Prostate gland (tissue), 2 donors: ENCODE measurements at regions not wholly inside any gene's neighbourhood (a gene's known extent, or its start where the extent isn't known, plus 50 kb on each side); places are given as distances from the start of the nearest gene placed in this dataset.

Experiments
- DNase-seq: peaks from one replicate; pipeline ENCODE4 v3.0.0-alpha.2; 2019; ENCODE audit warnings: low spot score
- H3K27ac ChIP-seq, 2 donors: fragments of 200-600 bp; sonication (generic); 2 replicates each; pipeline ENCODE4 v1.5.1; 2017 to 2019
- H3K27me3 ChIP-seq: fragments of 200-600 bp; sonication (generic); replicated peaks from 2 replicates; pipeline ENCODE4 v1.5.1; 2019; ENCODE audit not compliant: insufficient read depth
- H3K36me3 ChIP-seq, 2 donors: fragments of 200-600 bp; sonication (generic); 1 replicate in 1 of 2; 2 replicates in 1 of 2; pipeline versions ENCODE4 v1.5.1 to v1.8.1; 2017 to 2019
- H3K4me1 ChIP-seq: fragments of 200-600 bp; sonication (generic); replicated peaks from 2 replicates; pipeline ENCODE4 v1.5.1; 2019
- H3K4me3 ChIP-seq, 2 donors: fragments of 200-600 bp; sonication (generic); 2 replicates each; pipeline ENCODE4 v1.5.1; 2017 to 2019
- H3K9me3 ChIP-seq: fragments of 200-600 bp; sonication (generic); 2 replicates; pipeline ENCODE4 v1.5.1; 2017
- POLR2A ChIP-seq: fragments of 450-650 bp; IDR thresholded peaks from one replicate; pipeline ENCODE4 v1.6.1; 2016; ENCODE audit warnings: antibody characterized with exemption, mild to moderate bottlenecking
- POLR2AphosphoS5 ChIP-seq: sonication (generic); formaldehyde crosslinking; IDR thresholded peaks from one replicate; pipeline ENCODE4 v1.6.1; 2017; ENCODE audit warnings: antibody characterized with exemption
- WGBS: methylation state at CpG from one replicate; pipeline ENCODE4 v1.1.5; 2018; 5-methylcytosine and 5-hydroxymethylcytosine counted together
- intact Hi-C: fragments of 100-400 bp; cut with DNase I; formaldehyde crosslinking; loops from one replicate; pipeline ENCODE4 v1.14.2; 2022
- TF ChIP-seq, protein P1 (sequence below), 4 experiments: fragments of 200-600 bp in 2 of 4; fragments of 450-650 bp in 2 of 4; sonication (generic) in 2 of 4; IDR thresholded peaks; 1 replicate in 3 of 4; 2 replicates in 1 of 4; pipeline ENCODE4 v1.5.1; 2016 to 2019; ENCODE audit warnings: antibody characterized with exemption in 4 of 4, mild to moderate bottlenecking in 2 of 4, moderate library complexity in 2 of 4

DNA sequence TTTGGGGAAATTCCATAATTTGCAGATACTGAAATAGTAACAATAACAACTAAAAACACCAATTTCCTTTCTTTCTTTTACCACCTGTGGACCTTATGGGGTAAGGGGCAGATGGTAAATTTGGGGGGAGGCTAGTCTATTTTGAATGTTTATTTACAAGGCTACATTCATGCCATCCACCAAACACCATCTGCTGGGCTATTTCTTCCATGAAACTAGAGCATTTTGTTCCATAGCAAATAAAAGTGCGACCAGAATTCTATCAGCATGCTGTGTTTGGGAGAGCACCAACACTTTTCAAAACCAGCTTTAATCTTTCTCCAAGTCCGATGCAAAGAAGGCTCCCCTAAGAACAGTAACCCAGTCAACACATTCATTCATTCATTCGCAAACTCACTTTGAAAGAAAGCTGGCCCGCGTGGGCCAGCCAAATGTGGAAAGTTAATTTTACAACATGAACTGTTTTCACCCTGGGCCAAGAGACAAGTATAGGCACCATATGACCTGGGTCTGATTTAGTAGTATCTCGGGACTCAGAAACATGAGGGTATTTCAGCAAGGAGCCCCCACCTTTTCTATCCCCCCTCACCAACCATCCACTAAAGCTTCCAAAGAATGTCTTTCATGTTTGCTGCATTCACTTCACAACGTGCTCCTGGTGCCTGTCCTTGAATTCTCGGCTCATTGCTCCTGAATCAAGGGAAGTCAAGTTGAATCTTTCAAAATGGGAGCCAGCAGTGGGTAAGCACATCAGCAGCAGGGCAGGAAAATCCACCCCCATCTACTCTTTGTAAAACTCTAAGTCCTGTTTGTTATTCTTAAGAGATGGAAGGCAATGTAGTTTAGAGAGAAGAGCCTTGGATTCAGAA, 210.6 kb downstream of the C1D start:
- intact Hi-C loops, result no loop called here
- WGBS, result 61% methylated on average over 8 of the region's 8 CpGs

DNA sequence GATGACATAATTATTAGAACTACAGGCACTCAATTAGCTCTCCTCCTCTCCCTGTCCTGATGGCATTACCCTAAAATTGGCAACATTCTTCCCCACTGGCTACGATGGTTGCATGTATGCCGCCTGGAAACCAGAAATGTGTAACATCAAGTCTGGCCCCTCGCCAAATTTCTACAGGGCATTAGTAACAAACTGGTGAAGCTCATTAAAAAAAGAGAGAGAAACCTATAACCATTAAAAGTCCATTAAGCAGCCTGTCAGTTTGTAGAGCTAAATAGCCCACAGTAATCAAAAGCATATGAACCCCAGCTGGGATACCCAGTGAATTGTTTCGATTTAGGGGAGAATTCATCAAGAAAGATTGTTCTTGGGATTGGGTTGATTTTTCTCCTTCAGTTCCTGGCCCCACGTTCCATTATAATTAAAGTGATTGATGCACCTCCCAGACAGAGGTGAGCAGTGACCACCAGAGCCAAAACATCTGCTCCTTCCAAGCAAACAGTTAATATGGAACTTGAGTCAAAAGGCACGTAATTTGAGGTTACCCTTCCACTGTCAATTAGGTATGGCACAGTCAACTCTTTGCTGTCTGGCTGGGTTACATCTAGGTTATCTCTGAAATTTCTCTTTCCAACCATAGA, 208.6 kb downstream of the C1D start:
- Histone ChIP-seq H3K36me3 (no peaks in the 10 kb centered on the region), H3K27me3 (no peaks in the 10 kb centered on the region), H3K9me3 (no peaks in the 10 kb centered on the region), H3K4me3 (no peak overlapping the region), H3K4me1 (no peaks in the 10 kb centered on the region), H3K27ac (no peak overlapping the region)
- TF ChIP-seq POLR2A (no peak), POLR2AphosphoS5 (no peak)
- TF ChIP-seq, protein P1, sequence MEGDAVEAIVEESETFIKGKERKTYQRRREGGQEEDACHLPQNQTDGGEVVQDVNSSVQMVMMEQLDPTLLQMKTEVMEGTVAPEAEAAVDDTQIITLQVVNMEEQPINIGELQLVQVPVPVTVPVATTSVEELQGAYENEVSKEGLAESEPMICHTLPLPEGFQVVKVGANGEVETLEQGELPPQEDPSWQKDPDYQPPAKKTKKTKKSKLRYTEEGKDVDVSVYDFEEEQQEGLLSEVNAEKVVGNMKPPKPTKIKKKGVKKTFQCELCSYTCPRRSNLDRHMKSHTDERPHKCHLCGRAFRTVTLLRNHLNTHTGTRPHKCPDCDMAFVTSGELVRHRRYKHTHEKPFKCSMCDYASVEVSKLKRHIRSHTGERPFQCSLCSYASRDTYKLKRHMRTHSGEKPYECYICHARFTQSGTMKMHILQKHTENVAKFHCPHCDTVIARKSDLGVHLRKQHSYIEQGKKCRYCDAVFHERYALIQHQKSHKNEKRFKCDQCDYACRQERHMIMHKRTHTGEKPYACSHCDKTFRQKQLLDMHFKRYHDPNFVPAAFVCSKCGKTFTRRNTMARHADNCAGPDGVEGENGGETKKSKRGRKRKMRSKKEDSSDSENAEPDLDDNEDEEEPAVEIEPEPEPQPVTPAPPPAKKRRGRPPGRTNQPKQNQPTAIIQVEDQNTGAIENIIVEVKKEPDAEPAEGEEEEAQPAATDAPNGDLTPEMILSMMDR (IDR thresholded peaks at IDR 0.05), result no peak
- intact Hi-C loops, result no loop called here
- WGBS, result 61% methylated on average over 6 of the region's 6 CpGs
- no peak for DNase-seq

More for the DNA sequence above, 210.6 kb downstream of the C1D start:
- H3K9me3 ChIP-seq, result no peaks in the 10 kb centered on the region
- H3K4me3 ChIP-seq, result no peak overlapping the region
- TF ChIP-seq POLR2A (no peak), POLR2AphosphoS5 (no peak)
- TF ChIP-seq, protein P1 (IDR thresholded peaks at IDR 0.05), result no peak
- no peak for DNase-seq
- no peak overlapping the region for H3K27ac ChIP-seq
- H3K36me3 ChIP-seq, result no peaks in the 10 kb centered on the region
- no peaks in the 10 kb centered on the region for H3K27me3 ChIP-seq
- no peaks in the 10 kb centered on the region for H3K4me1 ChIP-seq

DNA sequence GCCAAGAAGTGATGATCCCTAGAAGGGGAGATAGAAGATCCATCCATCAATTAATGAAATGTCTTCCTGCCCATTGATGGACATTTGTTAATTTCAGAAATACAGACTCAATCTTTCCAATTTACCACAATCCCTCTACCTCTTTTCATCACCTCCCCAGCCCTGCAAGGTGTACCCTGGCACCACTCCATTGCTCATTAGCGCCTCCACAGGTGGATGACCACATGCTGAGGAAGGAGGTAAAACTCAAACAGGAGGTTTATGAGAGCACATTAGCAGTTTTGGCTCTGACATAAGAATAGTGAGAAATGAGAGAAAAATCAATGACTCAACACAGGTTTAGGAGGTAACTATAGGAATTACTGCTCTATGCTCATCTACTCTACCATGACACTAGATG, 208.0 kb downstream of the C1D start:
- intact Hi-C loops, result no loop called here
- Histone ChIP-seq H3K4me1 (no peaks in the 10 kb centered on the region), H3K36me3 (no peaks in the 10 kb centered on the region), H3K4me3 (no peak overlapping the region), H3K27me3 (no peaks in the 10 kb centered on the region), H3K27ac (no peak overlapping the region), H3K9me3 (no peaks in the 10 kb centered on the region)
- WGBS, result 83% methylated on average over 1 of the region's 1 CpG
- no peak for DNase-seq
- TF ChIP-seq, protein P1 (IDR thresholded peaks at IDR 0.05), result no peak
- TF ChIP-seq POLR2A (no peak), POLR2AphosphoS5 (no peak)

DNA sequence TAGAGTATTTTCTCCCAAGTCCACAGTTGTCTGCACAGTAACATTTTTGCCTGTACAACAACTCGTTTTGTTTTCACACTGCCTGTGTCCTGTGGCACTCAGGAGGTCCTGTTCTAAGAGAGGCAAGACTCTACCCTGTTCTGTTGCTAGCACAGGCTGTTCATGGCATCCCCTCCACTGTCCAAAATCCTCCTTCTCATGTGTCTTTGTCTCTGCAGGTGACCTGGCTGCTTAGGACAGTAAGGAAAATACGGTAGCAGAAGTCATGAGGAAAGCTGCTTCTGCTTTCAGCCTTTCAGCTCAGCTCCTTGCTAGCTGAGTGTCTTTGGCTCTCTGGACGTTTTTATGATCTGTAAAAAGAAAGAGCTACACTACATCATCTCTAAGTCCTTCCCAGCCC, 205.9 kb downstream of the C1D start:
- Histone ChIP-seq H3K4me3 (no peak overlapping the region), H3K4me1 (no peaks in the 10 kb centered on the region), H3K27ac (no peak overlapping the region), H3K9me3 (no peaks in the 10 kb centered on the region), H3K36me3 (no peaks in the 10 kb centered on the region), H3K27me3 (no peaks in the 10 kb centered on the region)
- intact Hi-C loops, result no loop called here
- WGBS, result 44% methylated on average over 3 of the region's 3 CpGs
- DNase-seq, result no peak
- TF ChIP-seq, protein P1 (IDR thresholded peaks at IDR 0.05), result no peak
- TF ChIP-seq POLR2AphosphoS5 (no peak), POLR2A (no peak)

DNA sequence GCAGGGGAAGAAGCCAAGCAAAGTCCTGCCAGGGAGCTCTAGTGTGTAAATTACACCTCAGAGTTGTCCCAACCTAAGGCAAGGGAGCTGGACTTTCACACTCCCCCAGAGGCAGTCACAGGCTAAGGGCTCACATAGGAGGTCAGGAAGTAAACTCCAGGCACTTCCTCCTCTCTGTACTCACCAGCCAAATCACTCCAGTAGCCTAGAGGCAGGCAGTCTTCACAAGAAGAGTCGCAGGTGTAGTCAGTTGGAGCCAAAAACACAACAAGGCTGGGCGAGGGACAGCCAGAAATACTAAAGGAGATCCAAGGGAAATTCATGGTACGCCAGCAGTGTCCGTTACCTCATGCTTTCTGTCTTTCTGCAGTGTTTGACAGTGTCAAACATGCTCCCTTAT, 205.0 kb downstream of the C1D start:
- intact Hi-C loops, result no loop called here
- Histone ChIP-seq H3K4me1 (no peaks in the 10 kb centered on the region), H3K36me3 (no peaks in the 10 kb centered on the region), H3K27ac (no peak overlapping the region), H3K4me3 (no peak overlapping the region), H3K27me3 (no peaks in the 10 kb centered on the region), H3K9me3 (no peaks in the 10 kb centered on the region)
- WGBS, result 86% methylated on average over 4 of the region's 4 CpGs
- DNase-seq, result no peak
- TF ChIP-seq, protein P1 (IDR thresholded peaks at IDR 0.05), result no peak
